ENCODE measurements at regions not wholly inside any gene's neighbourhood (a gene's known extent, or its start where the extent isn't known, plus 50 kb on each side); places are given as distances from the start of the nearest gene placed in this dataset.

DNA sequence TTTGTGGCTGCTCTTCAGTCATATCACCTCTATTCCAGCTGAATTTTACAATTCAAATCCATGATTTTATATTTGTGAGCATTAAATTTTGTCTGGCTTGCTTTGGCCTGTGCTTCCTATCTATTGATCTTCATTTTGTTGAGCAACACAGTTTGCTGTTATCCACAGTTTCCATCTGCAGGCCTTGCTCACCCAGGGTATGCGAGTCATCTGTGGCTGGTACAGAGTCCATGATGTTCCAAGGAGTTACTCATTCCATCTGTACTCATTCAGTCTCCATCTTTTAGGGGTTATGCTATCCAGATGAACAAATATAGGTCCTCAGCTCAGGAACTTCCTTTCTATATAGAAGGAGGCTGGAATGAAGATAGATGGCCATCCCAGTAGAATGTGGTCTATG is 70.1 kb upstream of the CCK start:
- Histone ChIP-seq H3K27me3 (ENCODE audit: insufficient read depth, poor library complexity, severe bottlenecking) (no peaks in the 10 kb centered on the region), H3K4me3 (replicated peaks; ENCODE audit: insufficient read depth, low read length) (no peak overlapping the region), H3K27ac (replicated peaks) (no peak overlapping the region)
- TF ChIP-seq GABPA (IDR thresholded peaks at IDR 0.05; ENCODE audit: low read depth) = no peak
- TF ChIP-seq CTCF (IDR thresholded peaks at IDR 0.05; ENCODE audit: insufficient read depth, low read length) = no peak
- no peak for TF ChIP-seq POLR2AphosphoS5 (IDR thresholded peaks at IDR 0.05; ENCODE audit: low read depth)
- TF ChIP-seq SPI1 (IDR thresholded peaks at IDR 0.05; ENCODE audit: borderline replicate concordance, low read depth) = no peak
- TF ChIP-seq, protein P1, sequence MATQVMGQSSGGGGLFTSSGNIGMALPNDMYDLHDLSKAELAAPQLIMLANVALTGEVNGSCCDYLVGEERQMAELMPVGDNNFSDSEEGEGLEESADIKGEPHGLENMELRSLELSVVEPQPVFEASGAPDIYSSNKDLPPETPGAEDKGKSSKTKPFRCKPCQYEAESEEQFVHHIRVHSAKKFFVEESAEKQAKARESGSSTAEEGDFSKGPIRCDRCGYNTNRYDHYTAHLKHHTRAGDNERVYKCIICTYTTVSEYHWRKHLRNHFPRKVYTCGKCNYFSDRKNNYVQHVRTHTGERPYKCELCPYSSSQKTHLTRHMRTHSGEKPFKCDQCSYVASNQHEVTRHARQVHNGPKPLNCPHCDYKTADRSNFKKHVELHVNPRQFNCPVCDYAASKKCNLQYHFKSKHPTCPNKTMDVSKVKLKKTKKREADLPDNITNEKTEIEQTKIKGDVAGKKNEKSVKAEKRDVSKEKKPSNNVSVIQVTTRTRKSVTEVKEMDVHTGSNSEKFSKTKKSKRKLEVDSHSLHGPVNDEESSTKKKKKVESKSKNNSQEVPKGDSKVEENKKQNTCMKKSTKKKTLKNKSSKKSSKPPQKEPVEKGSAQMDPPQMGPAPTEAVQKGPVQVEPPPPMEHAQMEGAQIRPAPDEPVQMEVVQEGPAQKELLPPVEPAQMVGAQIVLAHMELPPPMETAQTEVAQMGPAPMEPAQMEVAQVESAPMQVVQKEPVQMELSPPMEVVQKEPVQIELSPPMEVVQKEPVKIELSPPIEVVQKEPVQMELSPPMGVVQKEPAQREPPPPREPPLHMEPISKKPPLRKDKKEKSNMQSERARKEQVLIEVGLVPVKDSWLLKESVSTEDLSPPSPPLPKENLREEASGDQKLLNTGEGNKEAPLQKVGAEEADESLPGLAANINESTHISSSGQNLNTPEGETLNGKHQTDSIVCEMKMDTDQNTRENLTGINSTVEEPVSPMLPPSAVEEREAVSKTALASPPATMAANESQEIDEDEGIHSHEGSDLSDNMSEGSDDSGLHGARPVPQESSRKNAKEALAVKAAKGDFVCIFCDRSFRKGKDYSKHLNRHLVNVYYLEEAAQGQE (IDR thresholded peaks at IDR 0.05; ENCODE audit: insufficient replicate concordance, low read depth) = no peak
- no peak for DNase-seq (ENCODE audit: low read depth in 1 of 2, low spot score in 1 of 2)

- no peak overlapping the region for H3K4me3 ChIP-seq (replicated peaks; ENCODE audit: insufficient read depth, low read length)
- no peak overlapping the region for H3K27ac ChIP-seq (replicated peaks)
- DNase-seq (ENCODE audit: low read depth in 1 of 2, low spot score in 1 of 2) = no peak
- TF ChIP-seq, protein P1 (IDR thresholded peaks at IDR 0.05; ENCODE audit: insufficient replicate concordance, low read depth) = no peak
- TF ChIP-seq POLR2AphosphoS5 (IDR thresholded peaks at IDR 0.05; ENCODE audit: low read depth) (no peak), CTCF (IDR thresholded peaks at IDR 0.05; ENCODE audit: insufficient read depth, low read length) (no peak), GABPA (IDR thresholded peaks at IDR 0.05; ENCODE audit: low read depth) (no peak), SPI1 (IDR thresholded peaks at IDR 0.05; ENCODE audit: borderline replicate concordance, low read depth) (no peak)
- H3K27me3 ChIP-seq (ENCODE audit: insufficient read depth, poor library complexity, severe bottlenecking) = no peaks in the 10 kb centered on the region
Observed at GRCh38 chr3:42317137-42317536, 51.2 kb upstream of the CCK start.

Measured in HL-60 (cell line).